IPS DF 19.7 (cell line): ENCODE measurements at regions not wholly inside any gene's neighbourhood (a gene's known extent, or its start where the extent isn't known, plus 50 kb on each side); places are given as distances from the start of the nearest gene placed in this dataset.
"Not testable (repeated sequence)": the region's sequence is repeated elsewhere in the genome, so short reads cannot be mapped to it uniquely, and the experiment has no call there.

Experiments
- DNase-seq: peaks from one replicate; pipeline ENCODE4 v3.0.0-alpha.2; 2013; ENCODE audit warnings: low read depth, low spot score

DNA sequence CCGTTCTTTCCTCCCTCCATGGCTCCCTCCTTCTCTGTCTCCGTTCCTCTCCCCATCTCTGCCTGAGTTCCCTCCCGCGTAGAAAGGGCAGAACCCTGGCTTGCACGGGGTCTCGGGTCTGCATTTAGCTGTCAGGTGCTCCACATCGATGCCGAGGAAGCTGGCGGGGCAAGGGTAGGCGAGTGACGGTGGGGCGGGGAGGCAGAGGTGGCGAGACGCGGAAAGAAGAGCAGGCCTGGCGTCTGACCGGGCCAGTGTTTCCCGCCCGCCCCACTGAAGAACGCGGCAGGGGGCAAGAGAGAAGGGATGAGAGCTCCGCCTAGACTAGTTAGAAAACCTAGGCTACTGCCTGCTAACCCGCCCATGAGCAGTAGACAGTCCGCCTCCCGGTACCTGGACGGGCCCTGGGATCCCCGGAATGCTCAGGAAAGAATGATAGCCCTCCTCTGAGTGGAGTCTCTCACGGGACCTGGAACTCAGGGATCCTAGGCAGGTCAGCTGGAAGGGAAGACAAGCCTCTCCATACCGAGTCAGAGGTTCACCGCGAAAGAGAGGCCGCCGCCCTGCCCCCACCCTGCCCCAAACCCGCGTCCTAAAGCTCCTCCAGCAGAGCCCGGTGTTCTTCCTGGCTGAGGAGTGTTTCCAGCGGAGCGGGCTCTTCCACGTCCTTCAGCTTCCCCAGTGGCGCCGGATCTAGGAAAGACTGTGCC is 357.9 kb upstream of the DEFB115 start:
- DNase-seq, result not testable (repeated sequence)

DNA sequence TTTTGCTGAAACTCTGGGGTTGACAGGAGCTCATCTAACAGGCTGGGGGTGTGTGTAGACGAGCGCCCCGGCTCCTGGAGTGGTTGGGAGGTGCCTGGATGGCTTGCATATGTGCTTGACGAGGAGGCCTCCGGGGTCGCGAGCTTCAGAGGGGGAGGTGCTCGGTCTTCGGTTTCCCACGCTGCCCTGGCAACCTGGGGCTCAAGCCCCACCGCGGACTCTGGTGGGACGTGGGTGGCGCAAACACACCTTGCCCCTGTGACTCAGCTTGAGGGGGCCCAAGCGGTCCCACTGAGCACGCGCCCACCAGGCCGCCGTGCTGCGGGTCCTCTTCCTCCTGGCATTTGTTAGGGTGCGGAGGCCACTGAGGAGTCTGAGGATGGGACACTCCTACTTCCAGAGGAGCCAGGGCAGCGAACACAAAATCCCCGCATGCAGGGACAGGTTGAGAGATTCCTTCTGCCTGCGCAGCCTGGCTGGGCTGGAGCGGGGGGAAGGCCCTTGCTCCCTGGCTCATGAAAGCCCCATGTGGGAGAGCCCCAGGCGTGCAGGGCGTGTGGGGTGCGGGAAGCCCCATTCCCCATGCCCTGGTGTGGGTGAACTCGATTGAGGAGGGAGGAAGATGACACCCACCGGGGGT is 357.3 kb upstream of the DEFB115 start:
- DNase-seq, result not testable (repeated sequence)

- DNase-seq, result not testable (repeated sequence)
Measured at GRCh38 chr20:30905231-30905630, 352.2 kb upstream of the DEFB115 start.

DNA sequence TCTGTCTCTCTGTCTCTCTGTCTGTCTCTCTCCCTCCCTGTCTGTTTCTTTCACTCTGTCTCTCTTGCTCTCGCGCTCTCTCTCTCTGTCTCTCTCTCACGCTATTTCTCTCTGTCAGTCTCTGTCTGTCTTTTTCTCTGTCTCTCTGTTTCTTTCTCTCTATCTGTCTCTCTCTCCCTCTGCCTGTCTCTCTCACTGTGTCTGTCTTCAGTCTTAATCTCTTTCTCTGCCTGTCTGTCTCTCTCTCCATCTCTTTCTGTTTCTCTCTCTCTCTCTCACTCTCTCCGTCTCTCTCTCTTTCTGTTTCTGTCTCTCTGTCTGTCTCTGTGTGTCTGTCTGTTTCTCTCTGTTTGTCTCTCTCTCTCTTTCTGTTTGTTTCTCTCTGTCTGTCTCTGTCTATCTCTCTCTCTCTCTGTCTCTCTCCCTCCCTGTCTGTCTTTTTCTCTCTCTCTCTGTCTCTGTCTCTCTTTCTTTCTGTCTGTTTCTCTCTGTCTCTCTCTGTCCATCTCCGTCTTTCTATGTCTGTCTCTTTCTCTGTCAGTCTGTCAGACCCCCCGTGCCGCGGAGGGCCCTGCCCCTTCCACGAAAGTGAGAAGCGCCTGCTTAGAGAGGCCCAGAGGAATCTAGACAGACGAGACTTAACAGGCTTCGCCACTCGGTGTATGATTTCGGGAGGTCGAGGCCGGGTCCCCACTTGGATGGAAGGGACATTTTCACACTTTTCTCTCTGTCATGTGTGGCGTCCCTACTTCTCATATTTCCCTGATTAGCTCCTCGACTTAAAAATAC is 346.3 kb upstream of the DEFB115 start:
- no peak for DNase-seq

DNA sequence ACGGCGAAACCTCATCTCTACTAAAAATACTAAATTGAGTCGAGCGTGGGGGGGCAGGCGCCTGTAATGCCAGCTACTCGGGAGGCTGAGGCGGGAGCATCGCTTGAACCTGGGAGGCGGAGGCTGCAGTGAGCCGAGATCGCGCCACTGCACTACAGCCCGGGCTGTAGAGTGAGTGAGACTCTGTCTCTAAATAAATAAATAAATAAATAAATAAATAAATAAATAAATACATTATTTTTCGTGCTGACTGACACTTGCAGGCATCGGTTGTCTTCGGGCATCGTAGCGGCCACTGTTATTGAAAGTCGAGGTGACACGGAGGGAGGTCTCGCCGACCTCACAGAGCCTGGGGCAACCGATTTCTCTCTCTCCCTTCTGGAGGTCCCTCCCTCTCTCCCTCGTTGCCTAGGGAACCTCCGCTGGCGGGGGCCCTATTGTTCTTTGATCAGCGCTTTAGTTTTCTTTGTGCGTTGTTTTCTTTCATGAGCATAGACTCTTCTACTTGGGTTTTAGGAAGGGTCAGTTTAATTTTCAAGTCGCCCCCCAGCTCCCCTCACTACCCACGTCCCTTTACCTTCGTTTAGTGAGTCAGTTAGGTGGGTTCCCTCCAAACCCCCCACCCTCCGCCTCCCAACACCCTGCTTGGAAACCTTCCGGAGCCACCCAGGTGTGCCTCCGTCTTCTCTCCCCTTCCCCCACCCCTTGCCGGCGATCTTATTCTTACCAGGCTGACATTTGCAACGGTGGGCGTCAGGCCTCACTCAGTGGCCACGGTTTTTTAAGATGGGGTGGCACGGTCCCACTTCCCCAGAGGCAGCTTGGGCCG is 345.4 kb upstream of the DEFB115 start:
- DNase-seq, result not testable (repeated sequence)

DNA sequence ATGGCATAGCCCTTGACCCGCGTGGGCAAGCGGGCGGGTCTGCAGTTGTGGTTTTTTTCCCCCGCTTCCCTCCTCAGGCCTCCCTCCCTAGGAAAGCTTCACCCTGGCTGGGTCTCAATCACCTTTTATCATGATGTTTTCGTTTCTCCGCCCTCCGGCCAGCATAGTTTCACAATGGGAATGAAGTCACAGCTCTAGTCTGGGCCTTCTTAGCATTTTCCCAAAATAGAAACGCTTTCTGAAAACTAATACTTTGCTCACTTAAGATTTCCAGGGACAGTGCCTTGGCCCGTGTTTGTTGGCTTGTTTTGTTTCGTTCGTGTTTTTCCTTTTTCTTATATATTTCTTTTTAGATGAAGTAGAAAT is 344.8 kb upstream of the DEFB115 start:
- not testable (repeated sequence) for DNase-seq

DNA sequence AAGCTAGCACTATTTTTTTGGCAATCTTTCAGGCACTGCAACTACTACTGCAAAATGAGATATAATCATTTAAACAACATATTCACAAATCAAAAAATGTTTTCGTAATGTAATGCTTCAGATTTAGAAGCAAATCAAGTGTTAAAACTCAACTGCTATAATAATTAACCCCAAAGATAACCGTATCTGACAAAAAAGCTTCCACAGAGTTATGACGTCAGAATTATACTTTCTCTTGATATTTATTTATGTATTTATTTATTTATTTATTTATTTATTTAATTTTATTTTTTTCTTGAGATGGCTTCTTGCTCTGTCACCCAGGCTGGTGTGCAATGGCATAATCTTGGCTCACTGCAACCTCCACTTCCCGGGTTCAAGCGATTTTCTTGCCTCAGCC is 341.1 kb upstream of the DEFB115 start:
- not testable (repeated sequence) for DNase-seq

DNA sequence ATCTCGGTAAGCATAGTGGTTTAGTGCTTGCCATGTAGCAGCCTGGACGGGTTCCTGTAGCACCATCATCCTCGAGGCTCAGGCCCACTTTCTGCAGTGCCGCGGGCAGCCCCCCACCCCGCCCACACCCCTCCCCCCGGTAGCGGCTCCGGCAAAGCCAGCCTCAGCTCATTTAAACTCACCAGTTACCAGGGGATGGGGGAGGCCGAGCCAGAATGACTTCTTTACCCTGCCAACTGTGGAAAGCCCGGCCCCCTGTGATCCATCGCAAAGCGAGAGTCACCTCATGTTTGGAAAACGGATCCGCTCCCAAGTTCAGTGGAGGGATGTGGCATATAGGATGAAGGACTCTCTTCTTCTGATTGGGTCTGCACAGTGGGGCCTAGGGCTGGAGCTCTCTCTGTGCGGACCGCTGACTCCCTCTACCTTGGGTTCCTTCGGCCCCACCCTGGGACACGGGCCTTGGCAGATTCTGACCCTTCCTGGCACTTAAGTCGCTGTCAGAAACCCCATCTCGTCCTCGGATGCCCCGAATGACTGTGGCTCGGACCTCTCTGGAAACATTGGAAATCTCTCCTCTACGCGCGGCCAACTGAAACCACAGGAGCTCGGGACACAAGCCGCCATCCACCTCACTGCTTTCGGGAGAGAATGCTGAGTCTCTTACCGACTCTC is 337.8 kb upstream of the DEFB115 start:
- DNase-seq, result no peak

- DNase-seq, result no peak
Measured at GRCh38 chr20:30921286-30922071, 336.0 kb upstream of the DEFB115 start.

DNA sequence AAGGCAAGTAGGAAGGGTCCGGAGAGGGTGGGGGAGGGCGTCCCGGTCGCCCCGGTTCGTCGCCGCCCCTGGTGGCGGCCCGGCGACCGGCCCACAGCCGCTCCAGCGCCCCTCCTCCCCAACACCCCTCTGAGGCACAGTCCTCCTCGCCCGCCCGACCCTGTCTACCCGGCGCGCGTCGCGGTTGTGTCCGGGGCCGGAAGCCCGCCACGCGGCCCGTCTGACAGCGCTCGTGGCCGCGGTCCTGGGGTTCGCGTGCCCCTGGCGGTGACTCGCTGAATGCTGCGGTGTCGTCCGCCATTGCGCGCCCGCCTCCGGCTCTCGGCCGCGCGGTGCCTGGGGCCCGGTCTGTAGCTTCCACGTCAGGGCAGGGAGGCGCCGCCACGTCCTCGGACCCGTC is 335.3 kb upstream of the DEFB115 start:
- no peak for DNase-seq

DNA sequence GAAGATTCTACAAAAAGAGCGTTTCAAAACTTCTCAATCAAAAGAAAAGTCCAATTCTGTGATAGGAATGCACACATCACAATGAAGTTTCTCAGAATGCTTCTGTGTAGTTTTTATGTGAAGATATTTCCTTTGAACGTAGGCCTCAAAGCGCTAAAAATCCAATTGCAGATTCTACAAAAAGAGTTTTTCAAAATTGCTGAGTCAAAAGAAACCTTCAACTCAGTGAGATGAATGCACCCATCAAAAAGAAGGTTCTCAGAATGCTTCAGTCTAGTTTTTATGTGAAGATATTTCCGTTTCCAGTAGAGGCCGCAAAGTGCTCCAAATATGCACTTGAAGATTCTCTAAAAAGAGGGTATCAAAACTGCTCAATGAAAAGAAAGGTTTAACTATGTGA is 319.7 kb upstream of the DEFB115 start:
- DNase-seq, result no peak

- no peak for DNase-seq
Measured at GRCh38 chr20:30949761-30950160, 307.7 kb upstream of the DEFB115 start.

DNA sequence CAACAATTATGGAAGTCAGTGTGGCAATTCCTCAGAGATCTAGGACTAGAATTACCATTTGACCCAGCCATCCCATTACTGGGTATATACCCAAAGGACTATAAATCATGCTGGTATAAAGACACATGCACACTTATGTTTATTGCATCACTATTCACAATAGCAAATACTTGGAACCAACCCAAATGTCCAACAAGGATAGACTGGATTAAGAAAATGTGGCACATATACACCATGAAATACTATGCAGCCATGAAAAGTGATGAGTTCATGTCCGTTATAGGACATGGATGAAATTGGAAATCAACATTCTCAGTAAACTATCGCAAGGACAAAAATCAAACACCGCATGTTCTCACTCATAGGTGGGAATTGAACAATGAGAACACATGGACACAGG is 306.4 kb upstream of the DEFB115 start:
- DNase-seq, result not testable (repeated sequence)

GRCh38 chr20:30956649-30957048 is 300.8 kb upstream of the DEFB115 start:
- DNase-seq, result not testable (repeated sequence)

GRCh38 chr20:30959208-30959607 is 298.3 kb upstream of the DEFB115 start:
- DNase-seq, result not testable (repeated sequence)

DNA sequence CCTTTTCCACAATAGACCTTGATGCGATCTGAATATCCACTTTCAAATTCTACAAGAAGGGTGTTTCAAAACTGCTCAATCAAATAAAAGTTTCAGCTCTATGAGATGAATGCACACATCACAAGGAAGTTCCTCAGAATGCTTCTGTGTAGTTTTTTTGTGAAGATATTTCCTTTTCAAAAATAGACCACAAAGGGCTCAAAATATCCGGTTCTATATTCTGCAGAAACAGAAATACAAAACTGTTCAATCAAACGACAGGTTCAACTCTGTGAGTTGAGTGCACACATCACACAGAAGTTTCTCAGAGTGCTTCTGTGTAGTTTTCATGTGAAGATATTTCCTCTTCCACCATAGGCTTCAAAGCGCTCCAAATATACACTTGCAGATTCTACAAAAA is 293.9 kb upstream of the DEFB115 start:
- DNase-seq, result no peak

DNA sequence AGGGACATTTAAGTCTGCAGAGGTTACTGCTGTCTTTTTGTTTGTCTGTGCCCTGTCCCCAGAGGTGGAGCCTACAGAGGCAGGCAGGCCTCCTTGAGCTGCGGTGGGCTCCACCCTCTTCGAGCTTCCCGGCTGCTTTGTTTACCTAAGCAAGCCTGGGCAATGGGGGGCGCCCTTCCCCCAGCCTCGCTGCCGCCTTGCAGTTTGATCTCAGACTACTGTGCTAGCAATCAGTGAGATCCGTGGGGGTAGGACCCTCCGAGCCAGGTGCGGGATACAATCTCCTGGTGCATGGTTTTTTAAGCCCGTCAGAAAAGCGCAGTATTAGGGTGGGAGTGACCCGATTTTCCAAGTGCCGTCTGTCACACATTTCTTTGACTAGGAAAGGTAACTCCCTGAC is 281.6 kb upstream of the DEFB115 start:
- DNase-seq, result not testable (repeated sequence)

DNA sequence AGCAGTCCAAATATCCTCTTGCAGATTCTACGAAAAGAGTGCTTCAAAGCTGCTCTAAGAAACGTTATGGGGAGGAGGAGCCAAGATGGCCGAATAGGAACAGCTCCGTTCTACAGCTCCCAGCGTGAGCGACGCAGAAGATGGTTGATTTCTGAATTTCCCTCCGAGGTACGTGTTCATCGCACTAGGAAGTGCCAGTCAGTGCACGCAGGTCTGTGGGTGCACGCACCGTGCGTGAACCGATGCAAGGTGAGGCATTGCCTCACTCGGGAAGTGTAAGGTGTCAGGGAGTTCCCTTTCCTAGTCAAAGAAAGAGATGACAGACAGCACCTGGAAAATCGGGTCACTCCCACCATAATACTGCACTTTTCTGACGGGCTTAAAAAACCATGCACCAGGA is 272.1 kb upstream of the DEFB115 start:
- no peak for DNase-seq
